Neuron (in vitro differentiated cells): ENCODE measurements at regions not wholly inside any gene's neighbourhood (a gene's known extent, or its start where the extent isn't known, plus 50 kb on each side); places are given as distances from the start of the nearest gene placed in this dataset.
"Not testable (repeated sequence)": the region's sequence is repeated elsewhere in the genome, so short reads cannot be mapped to it uniquely, and the experiment has no call there.

Source experiments
- H2AFZ ChIP-seq: one replicate; pipeline ENCODE4 v1.6.1; 2013; ENCODE audit warnings: low read depth, mild to moderate bottlenecking, inconsistent platforms, low read length, moderate library complexity
- H3K27me3 ChIP-seq: one replicate; pipeline ENCODE4 v1.6.1; 2013; ENCODE audit warnings: low read length; ENCODE audit not compliant: insufficient read depth
- H3K36me3 ChIP-seq: one replicate; pipeline ENCODE4 v1.6.1; 2013; ENCODE audit warnings: low read length; ENCODE audit not compliant: insufficient read depth
- H3K4me1 ChIP-seq: one replicate; pipeline ENCODE4 v1.6.1; 2013; ENCODE audit warnings: low read length; ENCODE audit not compliant: insufficient read depth
- H3K4me3 ChIP-seq: 2 replicates; pipeline ENCODE4 v1.5.1; 2013; ENCODE audit warnings: mild to moderate bottlenecking, low read length, moderate library complexity
- H3K9me3 ChIP-seq: one replicate; pipeline ENCODE4 v1.6.1; 2013; ENCODE audit warnings: low read length

DNA sequence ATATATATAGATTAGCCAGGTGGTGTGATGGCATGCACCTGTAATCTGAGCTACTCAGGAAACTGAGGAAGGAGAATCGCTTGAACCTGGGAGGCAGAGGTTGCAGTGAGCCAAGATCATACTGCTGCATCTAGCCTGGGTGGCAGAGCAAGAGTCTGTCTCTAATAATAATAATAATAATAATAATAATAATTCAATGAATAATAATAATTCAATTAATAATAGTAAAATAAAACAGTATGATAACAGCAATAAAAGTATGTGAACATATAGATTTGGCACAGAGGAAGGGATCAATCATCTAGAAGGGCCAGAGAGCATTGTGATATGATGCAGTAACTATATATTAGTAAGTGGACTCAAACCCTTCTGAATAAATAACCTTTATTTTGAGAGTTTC, 314.5 kb upstream of the COL8A1 start:
- Histone ChIP-seq H3K4me3 (no peak overlapping the region), H3K9me3 (no peaks in the 10 kb centered on the region), H3K4me1 (no peaks in the 10 kb centered on the region), H3K36me3 (no peaks in the 10 kb centered on the region), H2AFZ (no peak overlapping the region), H3K27me3 (no peaks in the 10 kb centered on the region)

DNA sequence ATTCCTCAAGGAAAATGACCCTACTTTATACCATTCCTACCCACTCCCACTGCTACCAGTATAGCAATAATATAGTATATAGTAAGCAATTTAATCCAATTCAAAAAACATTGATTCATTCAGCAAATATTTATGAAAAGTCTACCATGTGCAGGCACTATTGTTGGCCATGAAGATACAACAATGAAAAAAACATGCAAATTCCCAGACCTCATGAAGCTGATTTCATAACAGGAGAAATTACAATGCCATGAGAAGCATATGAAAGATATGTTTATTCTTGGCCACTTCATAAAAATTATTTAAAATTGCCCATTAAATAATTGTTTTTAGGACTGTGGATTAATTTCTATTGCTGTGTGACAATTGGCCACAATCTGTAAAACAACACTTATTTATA, 315.8 kb upstream of the COL8A1 start:
- H3K4me1 ChIP-seq, result no peaks in the 10 kb centered on the region
- H3K9me3 ChIP-seq, result no peaks in the 10 kb centered on the region
- H3K36me3 ChIP-seq, result no peaks in the 10 kb centered on the region
- H3K27me3 ChIP-seq, result no peaks in the 10 kb centered on the region
- H2AFZ ChIP-seq, result no peak overlapping the region
- no peak overlapping the region for H3K4me3 ChIP-seq

DNA sequence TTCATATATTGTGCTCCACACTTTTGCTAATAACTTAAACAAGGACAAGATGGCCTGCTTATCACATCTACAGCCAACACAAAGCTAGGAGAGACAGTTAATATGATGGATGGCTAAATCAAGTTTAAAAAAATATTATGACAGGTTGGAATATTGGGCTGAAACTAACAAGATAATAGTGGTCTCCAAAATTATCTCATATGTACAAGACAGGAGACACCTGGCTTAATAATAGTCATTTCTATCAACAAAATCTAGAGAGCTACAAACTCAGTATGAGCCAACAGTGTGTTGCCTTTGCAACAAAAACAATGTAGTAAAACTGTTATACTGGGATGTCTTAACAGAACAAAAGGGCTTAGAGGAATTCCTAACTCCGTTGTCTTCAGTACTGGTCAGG, 317.1 kb upstream of the COL8A1 start:
- H3K4me1 ChIP-seq, result no peaks in the 10 kb centered on the region
- no peaks in the 10 kb centered on the region for H3K9me3 ChIP-seq
- H3K27me3 ChIP-seq, result no peaks in the 10 kb centered on the region
- no peaks in the 10 kb centered on the region for H3K36me3 ChIP-seq
- H2AFZ ChIP-seq, result no peak overlapping the region
- no peak overlapping the region for H3K4me3 ChIP-seq

DNA sequence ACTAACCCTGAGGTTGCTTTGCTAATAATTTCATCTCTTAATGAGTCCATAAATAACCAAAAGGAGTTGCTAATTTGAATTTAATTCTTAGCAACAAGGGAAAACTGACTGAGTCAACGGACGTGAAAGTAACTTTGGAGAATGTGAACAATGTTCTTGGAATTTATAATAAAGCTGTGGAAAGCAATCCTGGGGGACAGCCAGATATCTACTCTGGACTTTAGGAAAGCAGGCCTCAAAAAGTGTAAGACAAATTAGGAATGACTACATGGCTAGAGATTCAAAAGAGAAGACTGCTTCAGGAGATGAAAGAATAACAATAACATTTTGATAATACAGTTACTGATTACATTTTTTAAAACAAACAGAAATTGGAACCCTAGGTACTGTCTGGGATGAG, 318.4 kb upstream of the COL8A1 start:
- no peaks in the 10 kb centered on the region for H3K36me3 ChIP-seq
- no peaks in the 10 kb centered on the region for H3K9me3 ChIP-seq
- no peaks in the 10 kb centered on the region for H3K4me1 ChIP-seq
- H3K27me3 ChIP-seq, result no peaks in the 10 kb centered on the region
- H2AFZ ChIP-seq, result no peak overlapping the region
- H3K4me3 ChIP-seq, result no peak overlapping the region

DNA sequence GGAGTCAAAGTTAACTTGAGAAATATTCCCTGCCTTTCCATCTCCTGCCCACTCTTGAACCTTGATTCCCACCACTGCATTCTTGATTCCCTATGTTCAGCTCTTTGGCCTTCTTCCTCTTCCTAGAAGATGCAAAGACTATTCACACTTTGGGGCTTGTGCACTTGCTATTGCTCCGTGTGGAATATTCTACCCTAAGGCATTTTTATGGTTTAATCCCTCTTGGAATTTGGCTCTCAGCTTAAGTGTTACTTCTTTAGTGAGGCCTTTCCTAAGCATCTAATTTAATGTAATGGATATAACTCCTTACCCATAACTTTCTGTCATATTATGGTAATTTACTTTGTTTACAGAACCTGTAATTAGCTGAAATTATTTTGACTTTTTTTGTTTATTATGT, 318.9 kb upstream of the COL8A1 start:
- no peaks in the 10 kb centered on the region for H3K36me3 ChIP-seq
- H2AFZ ChIP-seq, result no peak overlapping the region
- no peaks in the 10 kb centered on the region for H3K27me3 ChIP-seq
- H3K4me1 ChIP-seq, result no peaks in the 10 kb centered on the region
- H3K4me3 ChIP-seq, result no peak overlapping the region
- no peaks in the 10 kb centered on the region for H3K9me3 ChIP-seq

DNA sequence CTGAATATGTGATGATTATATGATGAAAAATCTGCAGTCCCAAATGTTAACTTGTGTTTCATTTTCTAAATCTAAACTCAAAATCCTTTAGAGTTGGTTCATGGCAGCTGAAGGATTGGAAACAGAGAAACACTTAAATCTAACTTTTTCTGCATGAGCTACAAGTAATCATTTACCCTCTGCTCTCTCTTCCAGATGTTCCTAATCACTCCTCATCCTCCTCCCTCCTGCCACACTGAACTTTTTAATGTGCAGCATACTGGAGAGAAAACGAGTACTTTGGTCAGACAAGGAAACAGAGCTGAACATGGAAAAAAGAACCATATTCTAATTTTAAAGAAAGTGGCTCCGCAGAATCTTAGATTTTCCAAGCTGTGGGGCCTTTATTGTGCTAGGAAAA, 321.2 kb upstream of the COL8A1 start:
- Histone ChIP-seq H3K36me3 (no peaks in the 10 kb centered on the region), H3K27me3 (no peaks in the 10 kb centered on the region), H3K4me1 (no peaks in the 10 kb centered on the region), H3K4me3 (no peak overlapping the region), H3K9me3 (no peaks in the 10 kb centered on the region), H2AFZ (no peak overlapping the region)

DNA sequence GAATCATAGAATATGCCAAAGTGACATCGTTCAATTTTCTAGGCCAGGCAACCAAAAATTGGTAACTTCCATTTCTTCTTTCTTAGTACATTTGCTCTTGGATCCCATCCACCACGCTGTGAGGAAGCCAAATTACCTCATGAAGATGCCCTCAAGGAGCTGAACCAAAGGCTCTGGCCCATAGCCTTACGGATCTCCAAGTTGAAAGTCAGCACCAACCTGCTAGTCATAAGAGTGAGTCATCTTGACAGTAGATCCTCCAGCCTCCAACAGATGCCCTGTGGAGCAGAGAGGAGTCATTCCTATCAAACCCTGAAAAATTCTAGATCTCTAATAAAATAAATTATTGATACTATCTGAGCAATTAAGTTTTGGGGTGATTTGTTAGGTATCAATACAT, 322.5 kb upstream of the COL8A1 start:
- no peak overlapping the region for H2AFZ ChIP-seq
- H3K9me3 ChIP-seq, result no peaks in the 10 kb centered on the region

DNA sequence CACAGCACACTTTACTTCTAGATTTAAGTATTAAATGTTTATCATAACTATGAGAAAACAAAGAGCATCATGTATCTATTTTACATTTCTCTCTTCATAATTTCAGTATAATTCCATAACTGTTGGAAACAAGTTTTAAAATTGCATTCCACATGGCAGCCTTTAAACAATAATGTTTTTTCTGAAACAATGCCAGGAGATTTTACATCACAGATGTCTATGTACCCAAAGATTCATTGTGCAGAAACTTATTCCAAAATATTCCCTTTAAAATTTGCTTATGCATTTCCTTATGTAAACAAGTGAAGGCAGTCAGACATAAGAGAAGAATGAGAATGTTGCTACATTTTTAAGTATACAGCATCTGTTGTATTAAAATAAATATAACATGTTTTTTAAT, 324.9 kb upstream of the COL8A1 start:
- H3K27me3 ChIP-seq, result no peaks in the 10 kb centered on the region
- H3K9me3 ChIP-seq, result no peaks in the 10 kb centered on the region
- no peaks in the 10 kb centered on the region for H3K36me3 ChIP-seq
- H3K4me3 ChIP-seq, result no peak overlapping the region
- H2AFZ ChIP-seq, result no peak overlapping the region
- no peaks in the 10 kb centered on the region for H3K4me1 ChIP-seq

More for the DNA sequence above, 322.5 kb upstream of the COL8A1 start:
- no peak overlapping the region for H3K4me3 ChIP-seq
- H3K4me1 ChIP-seq, result no peaks in the 10 kb centered on the region
- no peaks in the 10 kb centered on the region for H3K36me3 ChIP-seq
- no peaks in the 10 kb centered on the region for H3K27me3 ChIP-seq

DNA sequence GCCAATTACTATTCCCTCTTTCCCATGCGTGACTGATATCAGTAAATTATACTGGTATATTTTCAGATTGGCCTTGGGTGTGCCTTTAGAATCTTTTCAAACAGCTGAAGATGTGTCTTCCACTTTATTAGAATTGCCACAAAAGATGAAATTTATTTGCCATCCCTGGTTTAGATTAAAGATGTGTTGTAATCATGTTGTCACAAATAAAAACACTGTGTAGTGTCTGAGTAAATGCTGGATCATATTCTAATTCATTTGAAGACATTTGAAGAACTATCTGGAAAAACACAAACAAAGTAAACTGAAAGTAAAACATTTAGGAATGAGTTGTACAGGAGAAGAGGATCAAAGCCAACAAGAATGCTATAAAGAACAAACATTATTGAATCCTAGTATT, 339.7 kb upstream of the COL8A1 start:
- H2AFZ ChIP-seq, result no peak overlapping the region
- H3K4me3 ChIP-seq, result no peak overlapping the region
- H3K9me3 ChIP-seq, result no peaks in the 10 kb centered on the region
- H3K27me3 ChIP-seq, result no peaks in the 10 kb centered on the region
- H3K4me1 ChIP-seq, result peaks cover 6% of the 10 kb centered on the region
- H3K36me3 ChIP-seq, result no peaks in the 10 kb centered on the region

DNA sequence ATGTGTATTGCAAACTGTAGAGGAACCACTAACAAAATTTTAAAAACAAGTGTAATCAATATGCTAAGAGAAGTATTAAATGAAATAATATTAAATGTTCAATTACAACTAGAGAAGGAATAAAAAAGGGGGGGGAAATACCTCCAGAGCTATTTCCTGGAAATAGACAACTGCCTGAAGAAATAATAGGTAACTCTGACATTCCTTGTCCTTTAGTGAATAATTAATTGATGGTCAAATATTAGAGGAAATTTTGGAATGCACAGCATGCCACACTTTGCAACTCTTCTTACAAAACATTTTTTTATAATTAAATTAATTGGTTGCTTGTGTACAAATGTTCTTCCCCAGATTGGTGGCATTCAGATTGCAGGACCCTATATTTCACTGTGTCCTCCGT, 342.6 kb upstream of the COL8A1 start:
- H3K27me3 ChIP-seq, result no peaks in the 10 kb centered on the region
- H3K36me3 ChIP-seq, result no peaks in the 10 kb centered on the region
- H3K9me3 ChIP-seq, result no peaks in the 10 kb centered on the region
- no peak overlapping the region for H3K4me3 ChIP-seq
- peaks cover 6% of the 10 kb centered on the region for H3K4me1 ChIP-seq
- no peak overlapping the region for H2AFZ ChIP-seq

DNA sequence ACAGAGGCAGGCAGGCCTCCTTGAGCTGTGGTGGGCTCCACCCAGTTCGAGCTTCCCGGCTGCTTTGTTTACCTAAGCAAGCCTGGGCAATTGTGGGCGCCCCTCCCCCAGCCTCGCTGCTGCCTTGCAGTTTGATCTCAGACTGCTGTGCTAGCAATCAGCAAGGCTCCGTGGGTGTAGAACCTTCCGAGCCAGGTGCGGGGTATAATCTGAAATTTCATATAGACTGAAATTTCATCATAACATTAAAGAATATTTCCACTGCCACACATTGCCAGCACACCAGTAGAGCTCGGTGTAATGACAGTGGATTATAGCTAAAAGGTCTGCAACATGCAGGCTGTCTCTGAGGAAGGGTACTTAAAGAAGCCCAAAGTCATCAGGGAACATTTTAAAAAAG, 344.3 kb upstream of the COL8A1 start:
- not testable (repeated sequence) for H3K36me3 ChIP-seq
- peak overlapping the region; percentile 18 for H2AFZ ChIP-seq
- peak overlapping the region; percentile 14 for H3K4me3 ChIP-seq

DNA sequence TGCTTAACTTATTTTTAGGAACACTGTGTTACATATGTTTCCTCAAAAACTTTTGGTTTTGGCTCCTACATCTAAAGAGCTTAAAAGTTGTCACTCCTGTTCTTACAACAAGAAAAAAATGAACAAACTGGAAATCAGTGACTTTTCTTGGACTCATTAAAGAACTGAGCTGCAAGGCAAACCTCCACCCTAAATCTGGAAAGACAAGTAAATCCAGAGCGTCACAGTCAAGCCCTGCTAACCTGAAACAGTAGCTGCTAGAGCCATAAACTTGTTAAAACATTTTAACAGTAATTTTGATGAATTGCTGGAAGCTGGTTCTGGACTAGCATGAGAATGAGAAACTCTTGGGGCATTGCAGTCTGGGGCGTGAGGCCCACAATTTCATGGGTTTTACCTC, 350.5 kb upstream of the COL8A1 start:
- H3K36me3 ChIP-seq, result no peaks in the 10 kb centered on the region
- no peak overlapping the region for H2AFZ ChIP-seq
- no peak overlapping the region for H3K4me3 ChIP-seq
- H3K27me3 ChIP-seq, result no peaks in the 10 kb centered on the region
- H3K9me3 ChIP-seq, result no peaks in the 10 kb centered on the region
- H3K4me1 ChIP-seq, result no peaks in the 10 kb centered on the region

More for the DNA sequence above, 344.3 kb upstream of the COL8A1 start:
- H3K9me3 ChIP-seq, H3K4me1 ChIP-seq, H3K27me3 ChIP-seq: not testable (repeated sequence)

DNA sequence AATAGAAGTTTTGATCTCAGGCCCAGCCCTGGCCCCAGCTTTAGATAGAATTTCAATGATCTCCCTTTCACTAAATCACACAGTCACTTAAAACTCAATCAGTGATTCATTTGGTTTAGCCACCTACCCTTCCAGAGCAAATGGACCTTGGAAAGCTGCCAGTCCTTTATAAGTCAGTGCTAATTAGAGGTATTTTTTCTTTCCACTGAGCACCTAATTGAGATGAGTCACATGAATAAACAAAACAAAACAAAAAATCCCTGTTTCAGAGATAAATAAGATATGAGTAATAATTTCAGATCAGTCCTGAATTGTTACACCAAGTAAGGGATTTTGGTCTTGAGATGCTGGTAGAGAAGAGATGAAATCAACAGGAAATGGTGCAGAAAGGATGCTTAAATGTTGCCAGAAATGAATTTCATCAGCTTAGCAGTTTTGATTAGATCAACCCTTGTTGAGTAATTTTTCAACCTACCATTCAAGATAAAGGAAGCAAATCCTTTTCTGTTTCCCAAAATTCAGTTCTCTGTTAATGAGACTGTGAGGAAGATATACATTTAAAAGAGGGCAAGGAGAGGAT, 352.0 kb upstream of the COL8A1 start:
- no peak overlapping the region for H2AFZ ChIP-seq
- H3K27me3 ChIP-seq, result no peaks in the 10 kb centered on the region
- no peaks in the 10 kb centered on the region for H3K36me3 ChIP-seq
- H3K9me3 ChIP-seq, result no peaks in the 10 kb centered on the region
- no peaks in the 10 kb centered on the region for H3K4me1 ChIP-seq
- no peak overlapping the region for H3K4me3 ChIP-seq

DNA sequence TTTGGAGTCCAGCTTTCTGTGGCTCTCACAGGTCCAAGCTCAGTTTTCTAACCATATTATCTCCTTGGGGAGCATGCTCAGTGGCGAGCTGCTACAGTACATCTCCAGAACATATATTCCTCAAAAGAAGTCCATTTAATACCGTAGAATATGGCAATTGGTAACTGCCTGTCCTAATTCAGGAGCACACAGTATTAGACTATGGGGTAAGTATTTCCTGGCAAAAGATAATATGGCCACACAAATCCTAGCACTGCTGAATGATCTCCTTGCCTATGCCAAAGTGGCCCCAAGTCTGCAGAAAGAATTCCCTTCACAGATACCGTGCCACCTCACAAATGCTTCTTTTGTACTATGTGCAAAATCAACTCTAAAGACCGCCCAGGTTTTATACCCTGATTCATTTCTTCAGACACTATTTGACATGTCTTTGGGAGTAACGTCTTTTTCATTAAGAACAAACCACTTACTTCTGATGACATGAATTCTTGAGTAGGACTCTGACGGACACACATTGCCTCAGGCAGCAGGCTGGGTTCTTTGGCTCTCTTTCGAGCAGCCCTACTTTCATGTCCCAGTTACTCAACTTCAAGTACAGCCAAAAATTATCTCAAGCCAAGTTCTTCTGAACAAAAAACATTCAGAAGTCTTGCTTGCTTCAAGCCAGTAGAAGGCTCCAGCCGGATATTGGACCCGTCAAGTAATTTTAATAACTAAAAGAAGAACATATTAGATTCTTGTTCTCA, 368.3 kb upstream of the DCBLD2 start:
- Histone ChIP-seq H3K27me3 (no peaks in the 10 kb centered on the region), H3K4me3 (no peak overlapping the region), H2AFZ (no peak overlapping the region), H3K36me3 (no peaks in the 10 kb centered on the region), H3K9me3 (no peaks in the 10 kb centered on the region), H3K4me1 (no peaks in the 10 kb centered on the region)
